Suprapubic skin (tissue), 4 donors: ENCODE measurements at regions not wholly inside any gene's neighbourhood (a gene's known extent, or its start where the extent isn't known, plus 50 kb on each side); places are given as distances from the start of the nearest gene placed in this dataset.

ENCODE experiments used
- POLR2A ChIP-seq, 2 donors: fragments of 450-650 bp; IDR thresholded peaks; one replicate each; pipeline ENCODE4 v1.6.1; 2017; ENCODE audit warnings: antibody characterized with exemption in 2 of 2, mild to moderate bottlenecking in 2 of 2, moderate library complexity in 2 of 2
- POLR2AphosphoS5 ChIP-seq, 3 donors: sonication (generic); formaldehyde crosslinking; IDR thresholded peaks; one replicate each; pipeline ENCODE4 v1.6.1; 2017; ENCODE audit warnings: antibody characterized with exemption in 3 of 3
- TF ChIP-seq, protein P1 (sequence below), 2 donors: fragments of 200-600 bp in 1 of 2; fragments of 450-650 bp in 1 of 2; sonication (generic) in 1 of 2; IDR thresholded peaks; one replicate each; pipeline ENCODE4 v1.5.1; 2016 to 2019; ENCODE audit warnings: antibody characterized with exemption in 2 of 2, mild to moderate bottlenecking in 1 of 2, moderate library complexity in 1 of 2

DNA sequence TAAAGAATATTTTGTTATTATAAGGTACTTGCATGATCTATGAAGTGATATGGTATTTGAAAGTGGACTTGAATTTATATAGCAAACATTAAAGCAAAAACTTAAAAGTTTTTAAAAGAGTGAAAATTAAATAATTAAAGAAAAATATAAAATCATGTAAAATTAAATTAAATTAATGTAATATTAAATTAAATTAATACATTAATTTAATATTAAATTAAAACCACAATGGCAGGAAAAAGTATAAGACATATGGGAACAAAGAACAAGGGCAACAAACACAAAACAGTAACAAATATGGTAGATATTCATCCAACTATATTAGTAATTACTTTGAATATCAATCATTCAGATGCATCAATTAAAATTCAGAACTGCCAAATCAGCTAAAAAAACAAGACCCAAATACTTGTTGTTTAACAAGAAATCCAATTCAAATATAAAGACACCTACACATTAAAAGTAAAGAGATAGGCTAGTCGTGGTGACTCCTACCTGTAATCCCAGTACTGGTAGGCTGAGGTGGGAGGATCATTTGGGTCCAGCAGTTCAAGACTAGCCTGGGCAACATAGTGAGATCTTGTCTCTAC is 992.2 kb upstream of the MIR17HG start:
- TF ChIP-seq, protein P1, sequence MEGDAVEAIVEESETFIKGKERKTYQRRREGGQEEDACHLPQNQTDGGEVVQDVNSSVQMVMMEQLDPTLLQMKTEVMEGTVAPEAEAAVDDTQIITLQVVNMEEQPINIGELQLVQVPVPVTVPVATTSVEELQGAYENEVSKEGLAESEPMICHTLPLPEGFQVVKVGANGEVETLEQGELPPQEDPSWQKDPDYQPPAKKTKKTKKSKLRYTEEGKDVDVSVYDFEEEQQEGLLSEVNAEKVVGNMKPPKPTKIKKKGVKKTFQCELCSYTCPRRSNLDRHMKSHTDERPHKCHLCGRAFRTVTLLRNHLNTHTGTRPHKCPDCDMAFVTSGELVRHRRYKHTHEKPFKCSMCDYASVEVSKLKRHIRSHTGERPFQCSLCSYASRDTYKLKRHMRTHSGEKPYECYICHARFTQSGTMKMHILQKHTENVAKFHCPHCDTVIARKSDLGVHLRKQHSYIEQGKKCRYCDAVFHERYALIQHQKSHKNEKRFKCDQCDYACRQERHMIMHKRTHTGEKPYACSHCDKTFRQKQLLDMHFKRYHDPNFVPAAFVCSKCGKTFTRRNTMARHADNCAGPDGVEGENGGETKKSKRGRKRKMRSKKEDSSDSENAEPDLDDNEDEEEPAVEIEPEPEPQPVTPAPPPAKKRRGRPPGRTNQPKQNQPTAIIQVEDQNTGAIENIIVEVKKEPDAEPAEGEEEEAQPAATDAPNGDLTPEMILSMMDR (IDR thresholded peaks at IDR 0.05) = no peak
- TF ChIP-seq POLR2A (IDR thresholded peaks at IDR 0.05) (no peak), POLR2AphosphoS5 (IDR thresholded peaks at IDR 0.05) (no peak)
